H9 (cell line): ENCODE measurements at regions not wholly inside any gene's neighbourhood (a gene's known extent, or its start where the extent isn't known, plus 50 kb on each side); places are given as distances from the start of the nearest gene placed in this dataset.

Source experiments
- DNase-seq: peaks from one replicate; pipeline ENCODE4 v3.0.0-alpha.2; 2017
- H2AFZ ChIP-seq: one replicate; pipeline ENCODE4 v1.6.1; 2013; ENCODE audit warnings: mild to moderate bottlenecking, low read length, control low read depth, moderate library complexity
- H2AK5ac ChIP-seq: 2 replicates; pipeline ENCODE4 v1.6.1; 2013; ENCODE audit warnings: low read length, control low read depth, mixed read lengths; ENCODE audit not compliant: insufficient read length
- H2BK120ac ChIP-seq: one replicate; pipeline ENCODE4 v1.6.1; 2013; ENCODE audit warnings: low read depth, mild to moderate bottlenecking, low read length, control low read depth, inconsistent platforms; ENCODE audit not compliant: poor library complexity, severe bottlenecking
- H2BK12ac ChIP-seq: 2 replicates; pipeline ENCODE4 v1.6.1; 2013; ENCODE audit warnings: low read length, control low read depth, mixed read lengths, low read depth; ENCODE audit not compliant: insufficient read length
- H2BK15ac ChIP-seq: 2 replicates; pipeline ENCODE4 v1.6.1; 2013; ENCODE audit warnings: low read depth, low read length, control low read depth
- H2BK20ac ChIP-seq: one replicate; pipeline ENCODE4 v1.6.1; 2013; ENCODE audit warnings: low read depth, mild to moderate bottlenecking, low read length, control low read depth, inconsistent platforms; ENCODE audit not compliant: poor library complexity, severe bottlenecking
- H2BK5ac ChIP-seq: 2 replicates; pipeline ENCODE4 v1.6.1; 2013; ENCODE audit warnings: low read length, control low read depth, mixed read lengths; ENCODE audit not compliant: insufficient read length
- H3K14ac ChIP-seq: 2 replicates; pipeline ENCODE4 v1.6.1; 2013; ENCODE audit warnings: low read length, control low read depth; ENCODE audit not compliant: insufficient read depth
- H3K18ac ChIP-seq: 2 replicates; pipeline ENCODE4 v1.6.1; 2013; ENCODE audit warnings: low read depth, mild to moderate bottlenecking, mixed read lengths, low read length, control low read depth; ENCODE audit not compliant: insufficient read length
- H3K23ac ChIP-seq: 2 replicates; pipeline ENCODE4 v1.6.1; 2013; ENCODE audit warnings: low read length, control low read depth, mixed read lengths, low read depth; ENCODE audit not compliant: insufficient read length
- H3K23me2 ChIP-seq: 2 replicates; pipeline ENCODE4 v1.6.1; 2013; ENCODE audit warnings: low read depth, mild to moderate bottlenecking, mixed read lengths, low read length, control low read depth; ENCODE audit not compliant: insufficient read length, poor library complexity, severe bottlenecking
- H3K27ac ChIP-seq: 2 replicates; pipeline ENCODE4 v1.5.1; 2013; ENCODE audit warnings: low read length, control low read depth, mixed read lengths, low read depth; ENCODE audit not compliant: insufficient read length
- H3K27me3 ChIP-seq: 2 replicates; pipeline ENCODE4 v1.6.1; 2013; ENCODE audit warnings: low read length, control low read depth, inconsistent platforms; ENCODE audit not compliant: insufficient read depth
- H3K4ac ChIP-seq: 2 replicates; pipeline ENCODE4 v1.6.1; 2013; ENCODE audit warnings: low read depth, mild to moderate bottlenecking, control low read depth, inconsistent platforms, low read length, moderate library complexity
- H3K4me1 ChIP-seq: 2 replicates; pipeline ENCODE4 v1.6.1; 2013; ENCODE audit warnings: low read length, control low read depth, inconsistent platforms; ENCODE audit not compliant: insufficient read depth
- H3K4me2 ChIP-seq: 2 replicates; pipeline ENCODE4 v1.6.1; 2013; ENCODE audit warnings: low read length, control low read depth, mixed read lengths; ENCODE audit not compliant: insufficient read length, insufficient read depth
- H3K56ac ChIP-seq: 2 replicates; pipeline ENCODE4 v1.6.1; 2013; ENCODE audit warnings: low read depth, mild to moderate bottlenecking, mixed read lengths, low read length, control low read depth; ENCODE audit not compliant: insufficient read length
- H3K79me1 ChIP-seq: 2 replicates; pipeline ENCODE4 v1.6.1; 2013; ENCODE audit warnings: low read depth, mild to moderate bottlenecking, moderate library complexity, low read length, control low read depth, inconsistent platforms; ENCODE audit not compliant: insufficient read depth, poor library complexity, severe bottlenecking
- H3K79me2 ChIP-seq: 2 replicates; pipeline ENCODE4 v1.6.1; 2013; ENCODE audit warnings: low read length, control low read depth, inconsistent platforms; ENCODE audit not compliant: insufficient read depth
- H3K9ac ChIP-seq: 2 replicates; pipeline ENCODE4 v1.6.1; 2013; ENCODE audit warnings: low read length, control low read depth, mixed read lengths; ENCODE audit not compliant: insufficient read length; ENCODE audit errors: extremely low read depth
- H3K9me3 ChIP-seq: one replicate; pipeline ENCODE4 v1.6.1; 2013; ENCODE audit warnings: low read depth, low read length, inconsistent platforms; ENCODE audit not compliant: control insufficient read depth
- H3T11ph ChIP-seq: one replicate; pipeline ENCODE4 v1.6.1; 2013; ENCODE audit warnings: mild to moderate bottlenecking, low read length, control low read depth, inconsistent platforms
- H4K20me1 ChIP-seq: one replicate; pipeline ENCODE4 v1.6.1; 2013; ENCODE audit not compliant: control insufficient read depth, insufficient read length, insufficient read depth
- H4K5ac ChIP-seq: 2 replicates; pipeline ENCODE4 v1.6.1; 2013; ENCODE audit warnings: low read depth, mild to moderate bottlenecking, mixed read lengths, low read length, control low read depth; ENCODE audit not compliant: insufficient read length
- H4K8ac ChIP-seq: replicated peaks from 2 replicates; pipeline ENCODE4 v1.6.1; 2013; ENCODE audit warnings: low read length, control low read depth, mixed read lengths, low read depth; ENCODE audit not compliant: insufficient read length
- H4K91ac ChIP-seq: 2 replicates; pipeline ENCODE4 v1.6.1; 2013; ENCODE audit warnings: low read depth, mild to moderate bottlenecking, moderate library complexity, mixed read lengths, low read length, control low read depth; ENCODE audit not compliant: insufficient read length
- H3K27ac Mint-ChIP-seq, 3 experiments: 2 replicates in 2 of 3; 3 replicates in 1 of 3; pipeline ENCODE4 v1.8.0; 2020 to 2021; ENCODE audit warnings: mixed read lengths in 3 of 3, mild to moderate bottlenecking in 1 of 3, moderate library complexity in 1 of 3
- H3K27me3 Mint-ChIP-seq: 2 replicates; pipeline ENCODE4 v1.8.0; 2021; ENCODE audit warnings: low read depth, mild to moderate bottlenecking, moderate library complexity, mixed read lengths
- H3K36me3 Mint-ChIP-seq, 3 experiments: 2 replicates in 2 of 3; 3 replicates in 1 of 3; pipeline ENCODE4 v1.8.0; 2020 to 2021; ENCODE audit warnings: low read depth in 3 of 3, mixed read lengths in 3 of 3; ENCODE audit not compliant: insufficient read depth in 1 of 3
- H3K4me1 Mint-ChIP-seq, 2 experiments: 2 replicates each; pipeline ENCODE4 v1.8.0; 2020; ENCODE audit warnings: mixed read lengths in 2 of 2
- H3K4me3 Mint-ChIP-seq, 2 experiments: 2 replicates in 1 of 2; 3 replicates in 1 of 2; pipeline ENCODE4 v1.8.0; 2020 to 2021; ENCODE audit warnings: mild to moderate bottlenecking in 2 of 2, mixed read lengths in 2 of 2, moderate library complexity in 1 of 2
- H3K9me3 Mint-ChIP-seq, 2 experiments: 2 replicates in 1 of 2; 3 replicates in 1 of 2; pipeline ENCODE4 v1.8.0; 2020; ENCODE audit warnings: mild to moderate bottlenecking in 2 of 2, mixed read lengths in 2 of 2, moderate library complexity in 1 of 2
- WGBS: extraction: QIAGEN DNeasy Blood & Tissue Kit; methylation state at CpG from one replicate; pipeline ENCODE4 v1.1.7; 2013; ENCODE audit warnings: missing lambda C conversion rate, low lambda C conversion rate, mixed read lengths; ENCODE audit not compliant: insufficient read length; ENCODE audit errors: extremely low coverage; 5-methylcytosine and 5-hydroxymethylcytosine counted together
- TF ChIP-seq, protein P1 (sequence below): fragments of 200-600 bp; sonication (generic); conservative IDR thresholded peaks from 3 replicates; pipeline ENCODE4 v1.8.0; 2021; ENCODE audit warnings: antibody characterized with exemption, mild to moderate bottlenecking

DNA sequence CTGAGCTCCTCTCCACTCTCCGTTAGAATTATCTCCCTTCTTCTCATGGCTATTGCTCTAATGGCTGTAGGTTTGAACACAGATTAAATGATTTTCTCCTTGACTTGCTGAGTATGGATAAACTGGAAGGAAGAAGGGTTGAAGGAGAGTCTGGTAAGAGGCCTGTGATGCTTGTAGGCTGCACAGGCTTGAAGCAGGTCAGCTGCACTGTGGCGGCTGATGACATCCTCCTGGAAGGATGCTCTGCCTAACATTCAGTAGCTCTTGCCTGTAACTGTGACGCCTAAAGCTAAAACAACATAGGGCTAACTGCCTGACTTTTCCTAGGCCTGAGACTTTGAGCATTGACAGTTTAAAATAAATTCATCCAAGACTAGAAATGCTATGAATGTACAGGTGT lies 166.3 kb downstream of the MREG start:
- no peaks in the 10 kb centered on the region for H3K23me2 ChIP-seq
- H3K18ac ChIP-seq: no peak overlapping the region
- H3K4ac ChIP-seq: no peak overlapping the region
- no peak overlapping the region for H2BK5ac ChIP-seq
- Mint-ChIP-seq H3K27ac (no peak overlapping the region), H3K4me3 (no peak overlapping the region), H3K36me3 (no peaks in the 10 kb centered on the region), H3K9me3 (no peaks in the 10 kb centered on the region), H3K4me1 (peaks cover 5 to 9% of the 10 kb centered on the region in 2 experiments; a peak in 3 of 4 replicates), H3K27me3 (no peaks in the 10 kb centered on the region; the same call in 1 of the 2 replicates)
- no peak overlapping the region for H3K23ac ChIP-seq
- H2BK20ac ChIP-seq: no peak overlapping the region
- H3K14ac ChIP-seq: no peak overlapping the region
- H3K9me3 ChIP-seq: no peaks in the 10 kb centered on the region
- no peak overlapping the region for H4K91ac ChIP-seq
- H4K20me1 ChIP-seq: no peaks in the 10 kb centered on the region
- H2BK120ac ChIP-seq: no peak overlapping the region
- H3K4me1 ChIP-seq: no peaks in the 10 kb centered on the region
- H3T11ph ChIP-seq: no peak overlapping the region
- H3K79me2 ChIP-seq: no peaks in the 10 kb centered on the region
- H2AFZ ChIP-seq: peak overlapping the region; percentile 25
- H3K56ac ChIP-seq: no peak overlapping the region
- H3K27ac ChIP-seq: no peak overlapping the region
- no peak for DNase-seq
- TF ChIP-seq, protein P1, sequence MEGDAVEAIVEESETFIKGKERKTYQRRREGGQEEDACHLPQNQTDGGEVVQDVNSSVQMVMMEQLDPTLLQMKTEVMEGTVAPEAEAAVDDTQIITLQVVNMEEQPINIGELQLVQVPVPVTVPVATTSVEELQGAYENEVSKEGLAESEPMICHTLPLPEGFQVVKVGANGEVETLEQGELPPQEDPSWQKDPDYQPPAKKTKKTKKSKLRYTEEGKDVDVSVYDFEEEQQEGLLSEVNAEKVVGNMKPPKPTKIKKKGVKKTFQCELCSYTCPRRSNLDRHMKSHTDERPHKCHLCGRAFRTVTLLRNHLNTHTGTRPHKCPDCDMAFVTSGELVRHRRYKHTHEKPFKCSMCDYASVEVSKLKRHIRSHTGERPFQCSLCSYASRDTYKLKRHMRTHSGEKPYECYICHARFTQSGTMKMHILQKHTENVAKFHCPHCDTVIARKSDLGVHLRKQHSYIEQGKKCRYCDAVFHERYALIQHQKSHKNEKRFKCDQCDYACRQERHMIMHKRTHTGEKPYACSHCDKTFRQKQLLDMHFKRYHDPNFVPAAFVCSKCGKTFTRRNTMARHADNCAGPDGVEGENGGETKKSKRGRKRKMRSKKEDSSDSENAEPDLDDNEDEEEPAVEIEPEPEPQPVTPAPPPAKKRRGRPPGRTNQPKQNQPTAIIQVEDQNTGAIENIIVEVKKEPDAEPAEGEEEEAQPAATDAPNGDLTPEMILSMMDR: no peak
- no peaks in the 10 kb centered on the region for H3K79me1 ChIP-seq
- H4K8ac ChIP-seq: no peak overlapping the region
- no CpG with 5 or more reads among the region's 3 CpGs for WGBS
- H2BK15ac ChIP-seq: no peak overlapping the region
- no peak overlapping the region for H3K9ac ChIP-seq
- H2AK5ac ChIP-seq: no peak overlapping the region
- no peak overlapping the region for H2BK12ac ChIP-seq
- H3K4me2 ChIP-seq: no peak overlapping the region
- H4K5ac ChIP-seq: no peak overlapping the region
- no peaks in the 10 kb centered on the region for H3K27me3 ChIP-seq
